ENCODE measurements at regions not wholly inside any gene's neighbourhood (a gene's known extent, or its start where the extent isn't known, plus 50 kb on each side); places are given as distances from the start of the nearest gene placed in this dataset.

- BruUV-seq (replicated peaks) = no TSS peak
- FAIRE-seq = no peak
- Histone ChIP-seq H3K27ac (ENCODE audit: insufficient read depth, low read depth, low read length) (no peak overlapping the region), H3K4me1 (ENCODE audit: control insufficient read depth, extremely low read depth, insufficient read depth, low read length) (no peaks in the 10 kb centered on the region), H3K4me2 (ENCODE audit: insufficient read depth, low read length) (no peak overlapping the region), H3K27me3 (ENCODE audit: control insufficient read depth in 2 of 2, insufficient read depth in 2 of 2, low read length in 2 of 2) (no peaks in the 10 kb centered on the region), H3K4me3 (replicated peaks in 1 of 3; ENCODE audit: insufficient read depth in 1 of 3, low read depth in 1 of 3, low read length in 3 of 3) (no peak overlapping the region), H2AFZ (ENCODE audit: low read depth, low read length) (no peak overlapping the region), H3K9me3 (replicated peaks; ENCODE audit: control insufficient read depth, insufficient read depth, low read length) (peaks cover 2% of the 10 kb centered on the region), H3K36me3 (ENCODE audit: control insufficient read depth in 2 of 2, extremely low read depth in 1 of 2, insufficient read depth in 2 of 2, low read length in 2 of 2) (no peaks in the 10 kb centered on the region), H3K79me2 (ENCODE audit: control insufficient read depth, insufficient read depth, low read length) (no peaks in the 10 kb centered on the region), H4K20me1 (replicated peaks; ENCODE audit: control insufficient read depth, extremely low read depth, insufficient read depth, low read length) (no peaks in the 10 kb centered on the region), H3K9me1 (replicated peaks; ENCODE audit: control insufficient read depth, extremely low read depth, insufficient read depth, low read length) (no peaks in the 10 kb centered on the region), H3K9ac (replicated peaks; ENCODE audit: extremely low read depth, insufficient read depth, low read length) (no peak overlapping the region)
- ChIA-PET CTCF (no interaction called here), POLR2A (no interaction called here)
- dilution Hi-C loops (cut with MboI; ENCODE audit: extremely low pct_ligation_motif_present, low sequenced_read_pairs) (no loop called here), intact Hi-C loops (cut with micrococcal nuclease) (no loop called here)
- TF ChIP-seq EZH2 (IDR thresholded peaks at IDR 0.05; ENCODE audit: borderline replicate concordance, low read depth, low read length, severe bottlenecking) = no peak
- TF ChIP-seq, protein P1, sequence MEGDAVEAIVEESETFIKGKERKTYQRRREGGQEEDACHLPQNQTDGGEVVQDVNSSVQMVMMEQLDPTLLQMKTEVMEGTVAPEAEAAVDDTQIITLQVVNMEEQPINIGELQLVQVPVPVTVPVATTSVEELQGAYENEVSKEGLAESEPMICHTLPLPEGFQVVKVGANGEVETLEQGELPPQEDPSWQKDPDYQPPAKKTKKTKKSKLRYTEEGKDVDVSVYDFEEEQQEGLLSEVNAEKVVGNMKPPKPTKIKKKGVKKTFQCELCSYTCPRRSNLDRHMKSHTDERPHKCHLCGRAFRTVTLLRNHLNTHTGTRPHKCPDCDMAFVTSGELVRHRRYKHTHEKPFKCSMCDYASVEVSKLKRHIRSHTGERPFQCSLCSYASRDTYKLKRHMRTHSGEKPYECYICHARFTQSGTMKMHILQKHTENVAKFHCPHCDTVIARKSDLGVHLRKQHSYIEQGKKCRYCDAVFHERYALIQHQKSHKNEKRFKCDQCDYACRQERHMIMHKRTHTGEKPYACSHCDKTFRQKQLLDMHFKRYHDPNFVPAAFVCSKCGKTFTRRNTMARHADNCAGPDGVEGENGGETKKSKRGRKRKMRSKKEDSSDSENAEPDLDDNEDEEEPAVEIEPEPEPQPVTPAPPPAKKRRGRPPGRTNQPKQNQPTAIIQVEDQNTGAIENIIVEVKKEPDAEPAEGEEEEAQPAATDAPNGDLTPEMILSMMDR (IDR thresholded peaks at IDR 0.05; ENCODE audit: extremely low read depth in 1 of 2, insufficient read depth in 1 of 2, low read depth in 1 of 2, low read length in 2 of 2) = no peak
- no peak for TF ChIP-seq POLR2A (IDR thresholded peaks at IDR 0.05; ENCODE audit: low read depth, low read length)
- no peak for TF ChIP-seq JUN (IDR thresholded peaks at IDR 0.05; ENCODE audit: borderline replicate concordance, insufficient read depth, insufficient read length, low read depth)
- TF ChIP-seq GATA2 (IDR thresholded peaks at IDR 0.05; ENCODE audit: insufficient read depth, insufficient read length, low read depth, low read length) = no peak
- TF ChIP-seq POLR2AphosphoS5 (IDR thresholded peaks at IDR 0.05; ENCODE audit: insufficient read depth, low read depth, low read length) = no peak
- no peak for TF ChIP-seq MAX (IDR thresholded peaks at IDR 0.05; ENCODE audit: insufficient read depth, insufficient read length)
- TF ChIP-seq MYC (IDR thresholded peaks at IDR 0.05; ENCODE audit: low read depth, low read length) = no peak
- no peak for TF ChIP-seq FOS (IDR thresholded peaks at IDR 0.05; ENCODE audit: borderline replicate concordance, insufficient read depth, low read length)
- no peak for DNase-seq (ENCODE audit: low read depth, low spot score)
Observed at GRCh38 chr17:13200671-13201070, 182.8 kb upstream of the ELAC2 start.

All from endothelial cell of umbilical vein (primary cell).